Suppressor macrophage treated with lipopolysaccharide for 1 hour (primary cell): ENCODE measurements at regions not wholly inside any gene's neighbourhood (a gene's known extent, or its start where the extent isn't known, plus 50 kb on each side); places are given as distances from the start of the nearest gene placed in this dataset.
A peak's percentile ranks its signal among the peaks of the same experiment; 100 is the strongest.

Experiments used
- DNase-seq, 3 donors: peaks; one replicate each; pipeline ENCODE4 v3.0.0-alpha.2; 2020 to 2022

DNA sequence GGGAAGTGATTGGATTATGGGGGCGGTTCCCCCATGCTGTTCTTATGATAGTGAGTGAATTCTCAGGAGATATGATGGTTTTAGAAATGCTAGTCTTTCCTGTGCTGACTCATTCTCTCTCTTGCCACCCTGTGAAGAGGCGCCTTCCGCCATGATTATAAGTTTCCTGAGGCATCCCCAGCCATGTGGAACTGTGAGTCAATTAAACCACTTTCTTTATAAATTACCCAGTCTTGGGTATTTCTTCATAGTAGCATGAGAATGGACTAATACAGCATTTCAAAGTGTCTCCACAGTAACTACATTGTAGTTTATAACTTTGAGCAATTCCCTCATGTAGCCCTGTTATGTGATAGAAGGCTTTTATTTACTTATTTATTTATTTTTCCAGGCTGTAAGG, 128.8 kb upstream of the CHRNA7 start:
- DNase-seq, result no peak

DNA sequence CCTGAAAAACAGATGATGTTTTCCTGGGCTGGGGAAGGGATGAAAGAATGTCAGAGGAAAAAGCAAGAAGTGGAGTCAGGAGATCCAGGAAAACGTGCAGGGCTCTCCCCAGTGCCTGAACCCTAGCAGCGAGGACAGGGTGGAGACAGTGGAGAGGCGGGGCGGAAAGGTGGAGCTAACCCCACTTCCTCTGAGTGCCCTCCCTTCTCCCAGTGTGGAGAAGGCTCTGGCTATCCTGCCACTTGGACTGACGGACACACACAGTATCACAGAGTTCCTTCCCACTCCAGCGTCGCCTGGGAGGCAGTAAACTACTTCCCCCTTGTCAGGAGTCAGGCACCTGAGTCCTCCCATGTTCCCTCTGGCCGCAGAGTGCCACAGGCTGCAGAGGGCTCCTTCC, 125.3 kb upstream of the CHRNA7 start:
- DNase-seq, result no peak

DNA sequence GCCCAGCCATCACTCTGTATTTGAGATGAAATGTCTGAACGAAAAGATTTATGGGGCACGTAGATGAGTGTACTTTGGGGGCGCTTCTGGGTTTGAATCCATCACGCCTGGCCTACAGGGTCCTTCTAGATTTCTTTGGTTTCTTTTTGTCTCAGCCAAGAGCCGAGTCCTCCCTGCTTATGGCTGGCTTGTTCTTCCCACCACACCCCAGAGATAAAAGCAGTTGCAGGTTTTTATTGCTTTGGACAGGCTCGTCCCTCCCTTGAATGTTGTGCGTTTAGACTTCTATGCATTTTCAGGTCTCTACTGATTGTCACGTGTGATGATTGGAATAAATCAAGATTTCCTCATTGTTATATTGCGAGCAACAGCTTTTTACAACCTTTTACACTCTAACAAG, 104.8 kb upstream of the CHRNA7 start:
- DNase-seq, result no peak

DNA sequence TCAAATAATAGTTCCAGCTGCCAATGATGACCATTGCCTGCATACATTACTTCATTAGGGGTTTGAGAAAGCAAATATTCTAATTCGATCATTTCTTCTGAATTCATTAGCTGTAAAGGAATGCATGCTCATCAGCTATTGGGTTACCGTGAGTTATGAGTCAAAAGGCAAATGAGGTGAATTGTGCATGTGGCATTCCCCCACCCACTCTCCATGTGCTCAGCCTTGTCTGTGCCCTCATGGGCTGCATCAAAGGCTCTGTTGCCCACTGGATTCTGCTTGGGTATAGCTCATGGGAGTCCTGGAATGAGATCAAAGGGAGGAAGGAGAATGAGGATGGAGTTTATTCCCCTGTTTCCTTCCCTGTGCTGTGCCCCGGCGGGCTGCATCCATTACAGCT, 99.3 kb upstream of the CHRNA7 start:
- peak in 2 of 3 donors; percentile 4 to 17 for DNase-seq

DNA sequence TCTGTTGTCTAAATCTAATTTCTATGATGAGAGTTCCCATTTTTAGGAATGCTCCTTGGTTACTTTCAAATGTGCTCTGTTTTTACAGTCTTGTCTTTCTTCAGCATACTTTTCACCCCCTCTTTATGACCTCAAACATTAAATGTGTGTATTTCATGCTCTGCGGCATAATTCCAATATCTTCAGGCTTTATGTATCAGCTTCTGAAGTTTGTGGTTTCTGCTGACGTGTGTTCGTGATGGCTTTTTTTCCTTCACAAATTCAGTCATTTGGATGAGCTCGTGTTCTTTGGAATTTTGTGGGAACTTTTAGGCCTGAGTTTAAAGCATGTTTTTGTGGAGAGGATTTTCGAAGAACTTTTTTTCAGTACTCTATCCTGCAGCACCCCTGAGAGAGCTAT, 97.7 kb upstream of the CHRNA7 start:
- DNase-seq, result no peak

DNA sequence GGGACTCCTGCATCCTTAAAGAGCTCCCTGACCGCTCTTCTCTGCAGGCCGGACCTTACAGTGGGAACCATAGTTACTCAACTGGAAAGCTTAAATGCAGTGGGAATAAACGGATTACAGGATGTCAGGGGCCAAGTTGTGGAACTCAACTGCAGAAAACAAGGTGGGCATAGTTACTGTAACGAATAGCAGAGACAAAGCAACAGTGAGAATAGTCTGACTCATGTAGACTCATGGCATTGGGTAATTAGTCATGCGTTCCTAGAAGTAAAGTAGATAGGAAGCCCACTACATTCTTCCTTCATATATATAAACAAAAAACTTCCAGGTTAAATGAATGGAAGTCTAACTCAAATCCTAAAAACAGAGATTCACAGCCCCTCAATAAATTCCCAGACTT, 95.5 kb upstream of the CHRNA7 start:
- no peak for DNase-seq

DNA sequence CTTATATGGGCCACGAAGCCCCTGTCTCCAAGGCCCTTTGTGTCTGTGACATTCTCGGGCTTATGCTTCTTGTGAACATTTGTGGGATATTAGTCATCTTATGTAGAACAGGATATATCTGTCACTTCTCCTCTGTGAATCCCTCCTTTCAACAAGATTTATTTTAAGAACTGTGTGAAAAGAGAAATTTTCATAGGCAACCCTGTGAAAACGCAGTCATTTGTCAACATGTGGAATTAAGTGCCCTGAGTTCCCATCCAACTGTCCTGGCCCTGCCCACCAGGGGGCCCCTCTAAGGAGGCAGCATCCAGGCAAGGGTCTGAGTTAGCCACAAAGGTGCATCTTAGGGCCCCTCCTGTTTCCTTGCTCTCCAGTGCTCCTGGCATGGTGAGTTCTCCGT, 76.8 kb upstream of the CHRNA7 start:
- no peak for DNase-seq

DNA sequence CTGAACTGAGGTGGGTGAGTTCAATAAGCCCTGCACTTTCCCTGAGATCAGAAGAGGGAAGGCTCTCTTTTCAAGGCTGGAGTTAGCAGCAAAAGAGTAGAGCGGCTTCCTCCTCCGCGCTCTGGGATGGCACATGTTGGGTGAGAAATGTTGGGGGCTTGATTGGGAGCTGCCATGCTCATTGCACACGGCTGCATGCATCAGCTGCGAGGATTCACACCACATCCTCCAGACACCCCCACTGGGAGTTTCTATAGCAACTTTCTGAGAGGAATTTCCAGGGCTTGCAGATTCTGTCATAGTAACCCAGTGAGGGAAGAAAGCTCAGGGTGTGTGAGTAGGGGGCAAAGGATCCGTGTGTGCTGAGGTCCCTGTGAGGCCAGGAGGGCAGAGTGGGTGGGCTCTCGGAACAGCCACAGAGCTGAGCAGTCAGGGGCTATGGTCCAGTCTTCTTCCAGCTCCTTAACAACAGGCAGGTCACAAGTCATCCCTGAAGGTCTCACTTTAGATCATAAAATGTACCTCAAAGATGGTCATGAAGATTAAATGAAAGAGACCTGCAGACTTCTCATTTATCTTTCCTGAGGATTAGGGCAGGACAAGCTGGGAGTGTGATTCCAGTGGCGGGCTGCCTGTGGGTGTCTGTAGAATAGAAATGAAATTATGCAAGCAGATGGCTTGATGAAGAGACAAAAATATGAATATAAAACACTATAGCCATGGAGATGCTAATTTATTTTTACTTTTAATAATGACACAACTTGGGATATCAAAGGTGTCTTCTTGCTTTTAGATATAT, 75.7 kb upstream of the CHRNA7 start:
- DNase-seq, result no peak

DNA sequence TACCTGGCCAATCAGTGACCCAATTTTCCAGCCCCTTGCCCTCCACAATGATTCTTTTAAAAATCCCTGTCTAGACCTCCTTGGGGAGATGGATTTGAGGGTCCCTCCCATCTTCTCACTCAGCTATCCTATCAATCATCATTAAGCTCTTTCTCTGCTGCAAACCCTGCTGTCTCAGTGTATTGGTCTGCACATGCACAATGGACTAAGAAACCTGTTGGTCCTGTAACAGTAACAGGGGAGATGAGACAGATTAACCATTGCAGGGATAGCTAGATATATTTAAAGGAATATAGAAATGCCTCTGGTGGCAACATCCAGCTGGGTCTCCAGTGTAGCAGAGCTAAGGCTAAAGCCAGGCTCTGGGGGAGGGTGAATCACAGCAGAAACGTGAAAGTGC, 74.6 kb upstream of the CHRNA7 start:
- DNase-seq, result no peak

DNA sequence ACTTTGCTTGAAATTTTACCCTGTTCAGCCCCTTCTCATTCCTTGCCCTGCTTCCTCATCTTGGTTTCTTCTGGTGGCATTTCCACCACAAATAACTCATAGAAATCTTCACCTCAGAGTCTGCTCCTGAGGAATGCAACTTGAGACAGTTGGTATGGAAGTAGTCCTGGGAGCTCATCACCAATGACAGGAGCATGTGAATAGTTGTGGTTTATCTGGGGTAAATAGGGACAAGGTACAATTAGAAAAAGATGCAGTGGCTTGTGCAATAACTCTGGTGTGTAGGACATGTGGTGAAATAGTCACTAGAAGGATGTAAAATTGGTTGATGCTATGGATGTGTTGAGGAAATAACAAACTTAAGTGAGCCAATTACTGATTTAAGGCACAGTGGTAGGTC, 72.7 kb upstream of the CHRNA7 start:
- DNase-seq, result no peak

DNA sequence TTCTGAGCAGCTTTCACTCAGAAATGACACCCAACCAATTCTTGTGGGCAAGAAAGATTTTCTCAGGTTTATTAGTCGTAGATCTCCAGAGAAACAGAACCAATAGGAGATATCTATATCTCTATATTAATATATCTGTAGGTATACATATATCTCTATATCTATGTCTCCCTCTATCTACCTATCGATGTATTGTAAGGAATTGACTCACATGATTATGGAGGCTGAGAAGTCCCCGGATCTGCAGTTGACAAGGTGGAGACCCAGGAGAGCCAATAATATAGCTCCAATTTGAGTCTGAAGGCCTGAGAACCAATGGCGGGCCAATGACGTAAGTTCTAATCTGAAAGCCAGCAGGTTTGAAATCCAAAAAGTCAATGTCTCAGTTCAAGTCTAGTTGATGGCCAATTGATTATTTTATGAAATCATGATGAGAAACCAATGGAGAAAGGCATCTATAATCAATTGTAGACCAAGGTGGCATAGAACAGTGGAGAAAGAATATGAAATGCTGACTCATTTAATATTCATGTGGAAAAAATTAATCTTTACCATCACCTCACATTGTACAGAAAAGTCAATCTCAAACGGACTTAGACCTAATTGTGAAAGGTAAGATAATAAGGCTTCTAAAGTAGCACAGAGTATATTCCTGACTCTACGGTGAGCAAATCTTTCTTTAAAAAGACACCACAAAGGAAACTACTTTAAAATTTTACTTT, 65.6 kb upstream of the CHRNA7 start:
- DNase-seq, result no peak

DNA sequence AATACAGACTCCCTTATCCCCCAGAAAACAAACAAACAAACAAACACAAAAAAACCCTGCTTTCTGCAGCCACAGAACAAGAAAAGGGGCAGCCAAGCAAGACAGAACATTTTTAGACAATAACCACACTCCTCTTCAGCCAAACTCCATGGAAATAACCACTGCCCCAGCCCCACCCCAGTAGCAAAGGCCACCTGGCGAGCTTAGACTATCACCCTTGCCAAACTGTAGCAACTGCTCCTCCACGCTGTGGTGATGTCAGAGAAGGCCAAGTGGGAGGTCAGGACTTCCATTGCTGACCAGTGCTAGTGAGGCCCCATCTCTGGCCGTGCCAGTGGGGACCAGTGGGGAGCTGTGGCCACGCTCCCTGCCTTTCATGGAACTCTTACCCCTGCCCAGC, 60.3 kb upstream of the CHRNA7 start:
- DNase-seq, result no peak

DNA sequence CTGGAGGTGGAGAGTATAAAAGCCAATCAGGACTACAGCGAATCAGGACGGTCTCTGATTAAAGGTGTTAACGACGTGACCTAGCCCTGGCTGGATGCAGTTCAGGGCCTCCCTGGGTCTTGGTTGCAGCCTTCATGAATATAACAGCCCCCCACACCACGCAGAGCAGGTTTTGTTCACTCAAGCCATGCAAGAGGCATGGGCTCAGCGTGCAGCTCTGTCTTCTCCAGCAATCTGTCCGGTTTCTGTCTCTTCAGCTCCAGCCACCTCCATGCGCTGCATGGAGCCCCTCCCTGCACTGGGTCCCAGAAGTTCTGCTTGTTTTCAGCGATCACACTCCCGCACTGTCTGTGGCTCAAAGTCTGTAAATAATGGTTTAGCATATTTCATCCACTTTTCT, 57.1 kb upstream of the CHRNA7 start:
- DNase-seq, result no peak

DNA sequence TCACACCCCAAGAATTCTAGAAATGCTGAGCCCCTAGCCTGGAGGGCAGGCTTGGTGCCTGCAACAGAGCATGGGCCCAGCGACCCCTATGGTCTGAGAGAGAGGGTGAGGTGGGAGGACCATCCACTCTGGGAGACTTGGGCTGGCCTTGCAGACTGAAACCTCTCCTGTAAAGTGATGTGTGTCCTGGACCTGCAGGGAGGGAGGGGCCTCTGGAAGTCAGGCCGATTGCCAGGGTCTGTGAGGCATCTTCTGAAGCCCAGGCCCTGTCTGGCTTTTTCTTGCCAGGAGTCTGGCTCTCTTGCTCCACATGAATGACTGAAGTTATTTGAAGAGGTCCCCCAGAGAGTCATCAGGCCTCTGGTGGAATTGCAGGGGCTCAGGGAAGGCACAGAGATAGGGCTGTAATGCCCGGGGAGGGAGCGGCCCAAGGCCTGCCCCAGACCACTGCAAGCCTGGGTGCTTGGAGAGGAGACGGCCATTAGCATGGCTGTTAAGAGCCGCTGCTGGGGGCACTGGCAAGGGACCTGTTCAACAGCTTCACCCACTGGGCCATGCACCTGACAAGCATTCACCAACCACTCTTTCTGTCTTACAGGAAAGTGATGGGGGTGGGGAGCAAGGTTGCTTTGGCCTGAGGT, 56.0 kb upstream of the CHRNA7 start:
- DNase-seq, result no peak

DNA sequence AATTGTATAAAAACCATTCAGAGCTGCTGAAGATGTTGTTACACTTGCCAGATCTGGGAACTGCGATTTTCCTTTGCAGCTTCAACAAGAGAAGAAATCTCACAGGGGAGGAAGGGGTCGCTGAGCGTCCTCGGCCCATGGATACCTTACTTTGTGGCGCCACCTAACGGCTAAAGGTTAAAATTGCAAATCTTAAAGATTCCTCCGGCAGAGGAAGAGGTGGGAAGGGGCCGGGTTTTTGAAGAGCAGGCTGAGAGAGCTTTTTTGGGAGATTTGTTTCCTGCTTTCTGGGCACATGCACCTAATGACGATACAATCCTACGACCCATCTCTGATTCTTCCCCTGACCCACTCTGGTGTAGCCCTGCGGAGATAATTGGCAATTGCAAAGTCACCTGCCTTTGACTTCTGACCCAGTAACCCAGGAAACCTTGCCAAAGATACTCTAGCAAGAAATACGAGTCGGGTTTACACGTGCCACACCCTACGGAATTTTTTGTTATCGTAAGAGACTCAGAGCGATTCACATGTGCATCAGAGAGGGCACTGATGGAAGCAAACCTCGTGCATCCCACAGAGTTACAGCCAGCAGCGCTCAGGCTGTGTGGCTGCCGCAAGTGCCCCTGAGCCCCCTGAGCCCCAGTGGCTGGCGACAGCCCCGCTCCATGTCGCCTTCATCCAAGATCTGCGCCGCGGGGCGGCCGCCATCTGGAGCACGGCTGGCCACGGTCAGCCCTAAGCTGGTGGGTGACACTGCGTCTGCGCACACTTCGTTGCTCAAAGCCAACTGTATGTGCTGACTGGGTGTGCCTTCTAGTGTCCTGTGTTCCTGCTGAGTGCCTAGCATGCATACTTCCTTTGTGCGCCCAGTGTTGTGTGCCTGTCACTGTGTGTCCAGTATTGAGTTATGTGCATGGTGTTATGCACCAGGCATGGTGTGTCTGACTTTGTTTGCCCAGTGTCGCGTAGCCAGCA, 55.2 kb upstream of the CHRNA7 start:
- DNase-seq, result peak; percentile 46 to 63 (median 58)

DNA sequence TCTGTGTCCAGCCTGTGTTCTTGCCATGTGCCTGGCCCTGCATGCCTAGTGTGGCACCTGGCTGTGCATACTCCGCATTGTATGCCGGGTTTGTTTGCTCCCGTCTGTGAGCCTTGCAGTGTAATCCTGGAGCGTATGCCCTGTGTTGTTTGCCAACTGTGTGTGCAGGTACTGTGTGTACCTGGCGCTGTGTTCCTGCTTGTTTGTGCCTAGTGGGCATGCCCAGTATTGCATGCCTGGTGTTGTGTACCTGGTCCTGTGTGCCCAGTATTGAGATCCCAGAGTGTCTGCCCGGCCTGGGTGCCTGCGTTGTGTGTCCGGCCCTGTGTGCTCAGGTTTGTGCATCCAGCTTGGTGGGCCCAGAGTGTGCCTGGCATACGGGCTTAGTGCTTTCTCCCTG, 54.5 kb upstream of the CHRNA7 start:
- DNase-seq, result no peak

DNA sequence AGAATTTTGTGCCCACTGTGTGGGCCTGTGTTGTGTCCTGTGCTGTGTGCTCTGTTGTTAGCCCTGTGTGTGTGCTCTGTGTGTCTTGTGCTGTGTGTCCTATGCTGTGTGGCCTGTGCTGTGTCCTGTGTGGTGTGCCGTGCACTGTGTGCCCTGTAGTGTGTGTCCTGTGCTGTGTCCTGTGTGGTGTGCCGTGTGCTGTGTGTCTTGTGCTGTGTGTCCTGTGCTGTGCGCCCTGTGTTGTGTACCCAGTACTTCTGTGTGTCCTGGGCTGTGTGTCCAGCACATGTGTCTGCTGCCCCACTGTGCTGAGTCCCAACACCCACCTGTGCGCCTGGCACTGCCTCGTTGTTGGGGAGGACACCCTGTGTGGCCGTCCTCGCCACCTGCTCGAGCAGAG, 53.2 kb upstream of the CHRNA7 start:
- DNase-seq, result no peak

DNA sequence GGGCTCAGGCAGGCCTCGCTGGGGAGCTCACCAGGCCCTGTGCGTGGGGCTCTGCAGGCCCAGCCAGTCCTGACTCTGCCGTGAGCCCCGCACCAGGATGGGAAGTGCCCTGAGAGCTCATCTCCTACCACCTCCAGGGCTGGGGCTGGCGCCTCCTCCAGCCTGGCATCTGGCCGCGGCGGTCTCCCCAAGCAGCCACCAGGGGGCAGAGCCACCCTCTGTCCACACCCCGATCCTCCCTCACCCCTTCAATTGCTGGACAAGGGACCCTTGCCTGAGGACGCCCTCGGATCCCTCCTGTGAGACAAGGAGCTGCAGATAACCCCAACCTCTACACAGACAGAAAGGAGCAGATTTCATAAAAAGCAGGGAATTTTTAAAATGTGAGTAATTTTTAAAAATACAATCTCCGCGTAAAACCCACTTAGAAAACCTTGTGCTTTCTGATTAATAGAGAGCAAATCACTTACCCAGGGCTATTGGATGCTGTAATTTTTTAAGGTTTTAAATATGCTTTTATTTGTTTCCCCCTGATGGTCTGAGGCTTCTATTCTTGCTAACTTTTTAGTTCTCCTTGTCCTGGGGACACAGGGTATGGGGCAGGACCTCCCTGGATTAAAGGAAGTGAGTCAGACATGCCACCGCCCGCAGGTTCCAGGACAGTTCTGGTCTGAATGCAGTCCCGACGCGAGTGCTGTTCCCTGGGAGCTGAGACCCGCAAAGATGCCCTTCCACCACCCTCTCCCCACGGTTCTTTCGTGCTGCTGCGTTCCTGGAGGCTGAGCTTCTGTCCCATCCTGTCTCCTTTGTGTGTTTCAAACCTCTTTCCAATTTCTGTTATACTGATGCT, 52.3 kb upstream of the CHRNA7 start:
- peak; percentile 60 to 82 (median 68) for DNase-seq
